Body of pancreas (tissue), 4 donors: ENCODE measurements at regions not wholly inside any gene's neighbourhood (a gene's known extent, or its start where the extent isn't known, plus 50 kb on each side); places are given as distances from the start of the nearest gene placed in this dataset.

Experiments used
- ATAC-seq: fragments of 150-250 bp; one replicate; pipeline ENCODE4 v1.9.1; 2016
- DNase-seq, 4 donors: peaks; one replicate each; pipeline ENCODE4 v3.0.0-alpha.2; 2019
- H3K27ac ChIP-seq, 4 donors: fragments of 200-600 bp; sonication (generic); 1 replicate in 3 of 4; 2 replicates in 1 of 4; pipeline versions ENCODE4 v1.5.1 to v1.6.1; 2016 to 2019; ENCODE audit warnings: mild to moderate bottlenecking in 1 of 4, mixed read lengths in 1 of 4, moderate library complexity in 1 of 4
- H3K27me3 ChIP-seq, 2 donors: fragments of 200-600 bp; sonication (generic); one replicate each; pipeline ENCODE4 v1.6.0; 2016; ENCODE audit warnings: mild to moderate bottlenecking in 1 of 2
- H3K36me3 ChIP-seq, 2 donors: fragments of 200-600 bp; sonication (generic); replicated peaks in 1 of 2; 2 replicates each; pipeline ENCODE4 v1.5.1; 2016; ENCODE audit warnings: low read depth in 2 of 2; ENCODE audit not compliant: insufficient read depth in 1 of 2
- H3K4me1 ChIP-seq: fragments of 200-600 bp; sonication (generic); one replicate; pipeline ENCODE4 v1.6.0; 2016
- H3K4me3 ChIP-seq, 2 donors: fragments of 200-600 bp; sonication (generic); 1 replicate in 1 of 2; 2 replicates in 1 of 2; pipeline ENCODE4 v1.5.1; 2016 to 2019
- H3K9me3 ChIP-seq, 3 donors: fragments of 200-600 bp; sonication (generic); 1 replicate in 2 of 3; 2 replicates in 1 of 3; pipeline ENCODE4 v1.5.1; 2016
- CTCF ChIP-seq, 7 experiments: fragments of 450-650 bp in 4 of 7; fragments of 200-600 bp in 3 of 7; sonication (generic) in 3 of 7; IDR thresholded peaks; one replicate each; pipeline ENCODE4 v1.5.1; 2016 to 2019; ENCODE audit warnings: antibody characterized with exemption in 7 of 7
- POLR2A ChIP-seq, 3 donors: fragments of 450-650 bp; IDR thresholded peaks; one replicate each; pipeline ENCODE4 v1.6.1; 2016; ENCODE audit warnings: antibody characterized with exemption in 3 of 3, mild to moderate bottlenecking in 2 of 3
- WGBS, 2 donors: methylation state at CpG; one replicate each; pipeline ENCODE4 v1.1.5; 2017; 5-methylcytosine and 5-hydroxymethylcytosine counted together
- intact Hi-C: fragments of 100-400 bp; cut with DNase I; formaldehyde crosslinking; loops from one replicate; pipeline ENCODE4 v1.15.1; 2023

GRCh38 chr11:121795174-121795573, 320.8 kb downstream of the BLID start:
- 59 to 61% methylated on average over 7 of the region's 7 CpGs for WGBS, 2 donors
- ATAC-seq (no peak), DNase-seq (no peak)
- H3K9me3 ChIP-seq = no peaks in the 10 kb centered on the region
- no peaks in the 10 kb centered on the region for H3K4me1 ChIP-seq
- H3K4me3 ChIP-seq = no peak overlapping the region
- no peaks in the 10 kb centered on the region for H3K36me3 ChIP-seq
- H3K27me3 ChIP-seq = no peaks in the 10 kb centered on the region
- intact Hi-C loops = no loop called here
- no peak for TF ChIP-seq POLR2A (IDR thresholded peaks at IDR 0.05)
- H3K27ac ChIP-seq = no peak overlapping the region

GRCh38 chr11:121794671-121795141, 321.3 kb downstream of the BLID start:
- 75 to 80% methylated on average over 22 of the region's 22 CpGs for WGBS, 2 donors
- Histone ChIP-seq H3K36me3 (no peaks in the 10 kb centered on the region), H3K9me3 (no peaks in the 10 kb centered on the region), H3K27ac (no peak overlapping the region), H3K4me1 (no peaks in the 10 kb centered on the region), H3K4me3 (no peak overlapping the region), H3K27me3 (no peaks in the 10 kb centered on the region)
- TF ChIP-seq POLR2A (IDR thresholded peaks at IDR 0.05) (no peak), CTCF (IDR thresholded peaks at IDR 0.05) (no peak)
- intact Hi-C loops = no loop called here
- ATAC-seq = no peak
- DNase-seq = no peak

- no peak for DNase-seq
- H3K27ac ChIP-seq = no peak overlapping the region
- WGBS, 2 donors = 80 to 81% methylated on average over 6 of the region's 6 CpGs
- TF ChIP-seq CTCF (IDR thresholded peaks at IDR 0.05) (no peak), POLR2A (IDR thresholded peaks at IDR 0.05) (no peak)
- intact Hi-C loops = no loop called here
- H3K27me3 ChIP-seq = no peaks in the 10 kb centered on the region
- no peaks in the 10 kb centered on the region for H3K4me1 ChIP-seq
- no peak for ATAC-seq
- no peaks in the 10 kb centered on the region for H3K36me3 ChIP-seq
- no peak overlapping the region for H3K4me3 ChIP-seq
- H3K9me3 ChIP-seq = no peaks in the 10 kb centered on the region
Measured at GRCh38 chr11:121793916-121794315, 322.1 kb downstream of the BLID start.

GRCh38 chr11:121793291-121793690, 322.7 kb downstream of the BLID start:
- Histone ChIP-seq H3K4me3 (no peak overlapping the region), H3K9me3 (no peaks in the 10 kb centered on the region), H3K27ac (no peak overlapping the region), H3K27me3 (no peaks in the 10 kb centered on the region), H3K36me3 (no peaks in the 10 kb centered on the region), H3K4me1 (no peaks in the 10 kb centered on the region)
- no peak for DNase-seq
- TF ChIP-seq CTCF (IDR thresholded peaks at IDR 0.05) (no peak), POLR2A (IDR thresholded peaks at IDR 0.05) (no peak)
- intact Hi-C loops = no loop called here
- no peak for ATAC-seq
- WGBS, 2 donors = 25 to 33% methylated on average over 4 of the region's 4 CpGs

GRCh38 chr11:121792185-121792584, 323.8 kb downstream of the BLID start:
- H3K4me1 ChIP-seq = no peaks in the 10 kb centered on the region
- no peaks in the 10 kb centered on the region for H3K9me3 ChIP-seq
- TF ChIP-seq POLR2A (IDR thresholded peaks at IDR 0.05) (no peak), CTCF (IDR thresholded peaks at IDR 0.05) (no peak)
- no peak for ATAC-seq
- no peaks in the 10 kb centered on the region for H3K27me3 ChIP-seq
- H3K4me3 ChIP-seq = no peak overlapping the region
- WGBS, 2 donors = 49 to 60% methylated on average over 3 of the region's 3 CpGs
- intact Hi-C loops = no loop called here
- DNase-seq = no peak
- H3K27ac ChIP-seq = no peak overlapping the region
- no peaks in the 10 kb centered on the region for H3K36me3 ChIP-seq
